DLD1 (cell line): ENCODE measurements at regions not wholly inside any gene's neighbourhood (a gene's known extent, or its start where the extent isn't known, plus 50 kb on each side); places are given as distances from the start of the nearest gene placed in this dataset.

Source experiments
- in situ Hi-C: cut with HindIII; loops from 2 replicates; pipeline ENCODE4 v1.10.0; 2017; ENCODE audit warnings: low sequenced_read_pairs

GRCh38 chr2:16716944-16717343 lies 51.3 kb upstream of the CYRIA start:
- in situ Hi-C loops = no loop called here

GRCh38 chr2:16716024-16716423 lies 50.4 kb upstream of the CYRIA start:
- in situ Hi-C loops = no loop called here
